Smooth muscle cell (in vitro differentiated cells): ENCODE measurements at regions not wholly inside any gene's neighbourhood (a gene's known extent, or its start where the extent isn't known, plus 50 kb on each side); places are given as distances from the start of the nearest gene placed in this dataset.

Experiments used
- DNase-seq: peaks from one replicate; lab custom pipeline; 2025; ENCODE audit not compliant: unreplicated experiment; lab: John Stamatoyannopoulos, UW
- H2AFZ ChIP-seq: fragments of 200-600 bp; sonication (generic); 2 replicates; pipeline ENCODE4 v1.6.0; 2016; ENCODE audit warnings: antibody characterized with exemption, low read depth, mild to moderate bottlenecking
- H3F3A ChIP-seq: fragments of 200-600 bp; sonication (generic); 2 replicates; pipeline ENCODE4 v1.6.0; 2017; ENCODE audit warnings: antibody characterized with exemption, low read depth
- H3K27ac ChIP-seq: fragments of 200-600 bp; sonication (generic); 2 replicates; pipeline ENCODE4 v1.5.1; 2016; ENCODE audit warnings: low read depth, mild to moderate bottlenecking
- H3K27me3 ChIP-seq: fragments of 200-600 bp; sonication (generic); 2 replicates; pipeline ENCODE4 v1.6.1; 2016; ENCODE audit warnings: low read depth, mild to moderate bottlenecking
- H3K36me3 ChIP-seq: fragments of 200-600 bp; sonication (generic); 2 replicates; pipeline ENCODE4 v1.5.1; 2016; ENCODE audit warnings: low read depth
- H3K4me1 ChIP-seq: fragments of 200-600 bp; sonication (generic); 2 replicates; pipeline ENCODE4 v1.5.1; 2016; ENCODE audit warnings: low read depth
- H3K4me2 ChIP-seq: fragments of 200-600 bp; sonication (generic); 2 replicates; pipeline ENCODE4 v1.6.0; 2016; ENCODE audit warnings: mild to moderate bottlenecking
- H3K4me3 ChIP-seq: fragments of 200-600 bp; sonication (generic); 2 replicates; pipeline ENCODE4 v1.5.1; 2016; ENCODE audit warnings: mild to moderate bottlenecking
- H3K79me2 ChIP-seq: fragments of 200-600 bp; sonication (generic); 2 replicates; pipeline ENCODE4 v1.6.0; 2016; ENCODE audit warnings: low read depth, mild to moderate bottlenecking
- H3K9ac ChIP-seq: fragments of 200-600 bp; sonication (generic); 2 replicates; pipeline ENCODE4 v1.6.0; 2016; ENCODE audit warnings: low read depth
- H3K9me3 ChIP-seq: fragments of 200-600 bp; sonication (generic); replicated peaks from 2 replicates; pipeline ENCODE4 v1.5.1; 2016; ENCODE audit warnings: low read depth
- H4K20me1 ChIP-seq: fragments of 200-600 bp; sonication (generic); 2 replicates; pipeline ENCODE4 v1.6.0; 2016; ENCODE audit warnings: low read depth
- WGBS: methylation state at CpG from one replicate; pipeline ENCODE4 v1.1.7; 2016; ENCODE audit warnings: low lambda C conversion rate; 5-methylcytosine and 5-hydroxymethylcytosine counted together
- TF ChIP-seq, protein P1 (sequence below): fragments of 200-600 bp; sonication (generic); IDR thresholded peaks from 2 replicates; pipeline ENCODE4 v1.5.1; 2017; ENCODE audit warnings: borderline replicate concordance, mild to moderate bottlenecking, antibody characterized with exemption; ENCODE audit not compliant: insufficient read depth, poor library complexity, severe bottlenecking

DNA sequence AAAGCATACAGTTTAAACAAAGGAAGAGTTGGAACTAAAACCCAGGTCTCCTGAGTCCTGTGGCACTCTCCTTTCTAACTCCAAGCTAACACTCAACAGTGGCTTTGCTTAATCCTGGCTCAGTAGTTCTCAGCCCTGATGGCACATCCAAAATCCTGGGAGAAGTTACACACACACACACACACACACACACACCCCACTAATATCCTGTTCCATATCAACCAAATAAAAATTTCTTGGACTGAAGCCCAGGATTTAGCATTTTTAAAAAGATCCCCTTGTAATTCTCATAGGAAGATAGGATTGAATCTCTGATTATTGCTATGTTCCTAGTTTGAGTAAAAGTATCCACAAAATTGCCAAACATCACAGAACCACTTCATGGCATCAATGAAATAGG, 136.1 kb upstream of the RIOK3 start:
- no peaks in the 10 kb centered on the region for H3K79me2 ChIP-seq
- no peak overlapping the region for H3K4me2 ChIP-seq
- H3K27ac ChIP-seq = no peak overlapping the region
- H3F3A ChIP-seq = no peaks in the 10 kb centered on the region
- H3K36me3 ChIP-seq = no peaks in the 10 kb centered on the region
- no peak for DNase-seq
- H3K9me3 ChIP-seq = no peaks in the 10 kb centered on the region
- no peak overlapping the region for H3K4me3 ChIP-seq
- TF ChIP-seq, protein P1, sequence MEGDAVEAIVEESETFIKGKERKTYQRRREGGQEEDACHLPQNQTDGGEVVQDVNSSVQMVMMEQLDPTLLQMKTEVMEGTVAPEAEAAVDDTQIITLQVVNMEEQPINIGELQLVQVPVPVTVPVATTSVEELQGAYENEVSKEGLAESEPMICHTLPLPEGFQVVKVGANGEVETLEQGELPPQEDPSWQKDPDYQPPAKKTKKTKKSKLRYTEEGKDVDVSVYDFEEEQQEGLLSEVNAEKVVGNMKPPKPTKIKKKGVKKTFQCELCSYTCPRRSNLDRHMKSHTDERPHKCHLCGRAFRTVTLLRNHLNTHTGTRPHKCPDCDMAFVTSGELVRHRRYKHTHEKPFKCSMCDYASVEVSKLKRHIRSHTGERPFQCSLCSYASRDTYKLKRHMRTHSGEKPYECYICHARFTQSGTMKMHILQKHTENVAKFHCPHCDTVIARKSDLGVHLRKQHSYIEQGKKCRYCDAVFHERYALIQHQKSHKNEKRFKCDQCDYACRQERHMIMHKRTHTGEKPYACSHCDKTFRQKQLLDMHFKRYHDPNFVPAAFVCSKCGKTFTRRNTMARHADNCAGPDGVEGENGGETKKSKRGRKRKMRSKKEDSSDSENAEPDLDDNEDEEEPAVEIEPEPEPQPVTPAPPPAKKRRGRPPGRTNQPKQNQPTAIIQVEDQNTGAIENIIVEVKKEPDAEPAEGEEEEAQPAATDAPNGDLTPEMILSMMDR = no peak
- no peaks in the 10 kb centered on the region for H4K20me1 ChIP-seq
- no peaks in the 10 kb centered on the region for H3K27me3 ChIP-seq
- no peak overlapping the region for H2AFZ ChIP-seq
- H3K9ac ChIP-seq = no peak overlapping the region
- H3K4me1 ChIP-seq = peaks cover under 1% of the 10 kb centered on the region

DNA sequence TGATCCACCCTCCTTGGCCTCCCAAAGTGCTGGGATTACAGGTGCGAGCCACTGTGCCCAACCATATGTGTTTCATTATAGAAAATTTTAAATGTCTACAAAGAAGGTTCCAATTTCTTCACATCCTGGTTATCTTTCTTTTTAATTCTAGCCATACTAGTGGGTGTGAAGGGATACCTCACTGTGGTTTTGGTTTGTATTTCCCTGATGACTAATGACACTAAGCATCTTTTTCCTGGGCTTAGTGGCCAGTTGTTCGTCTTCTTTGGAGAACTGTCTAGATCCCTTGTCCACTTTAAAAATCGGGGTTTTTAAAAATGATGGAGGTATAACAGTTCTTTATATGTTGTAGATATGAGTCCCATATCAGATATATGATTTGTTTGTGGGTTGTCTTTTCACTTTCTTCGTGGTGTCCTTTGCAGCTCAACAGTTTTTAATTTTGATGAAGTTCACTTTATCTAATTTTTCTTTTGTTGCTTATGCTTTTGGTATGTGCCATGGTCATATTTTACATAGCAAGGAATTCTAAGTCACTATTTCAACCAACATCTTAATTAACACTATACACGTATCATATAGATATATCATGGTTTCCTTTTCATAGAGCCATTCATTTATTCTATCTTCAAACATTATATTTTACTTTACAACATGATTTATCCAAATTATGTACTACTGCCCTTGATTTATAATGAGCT, 135.0 kb upstream of the RIOK3 start:
- H3K36me3 ChIP-seq = no peaks in the 10 kb centered on the region
- no peaks in the 10 kb centered on the region for H3K79me2 ChIP-seq
- H3K4me3 ChIP-seq = no peak overlapping the region
- WGBS = 40% methylated on average over 5 of the region's 5 CpGs
- TF ChIP-seq, protein P1 = no peak
- no peak overlapping the region for H2AFZ ChIP-seq
- no peak overlapping the region for H3K9ac ChIP-seq
- H3K27me3 ChIP-seq = no peaks in the 10 kb centered on the region
- no peaks in the 10 kb centered on the region for H3F3A ChIP-seq
- no peaks in the 10 kb centered on the region for H3K9me3 ChIP-seq
- H3K4me1 ChIP-seq = peaks cover 2% of the 10 kb centered on the region
- H3K4me2 ChIP-seq = peak overlapping the region; percentile 54
- no peaks in the 10 kb centered on the region for H4K20me1 ChIP-seq
- H3K27ac ChIP-seq = peak overlapping the region; percentile 6
- DNase-seq = no peak

DNA sequence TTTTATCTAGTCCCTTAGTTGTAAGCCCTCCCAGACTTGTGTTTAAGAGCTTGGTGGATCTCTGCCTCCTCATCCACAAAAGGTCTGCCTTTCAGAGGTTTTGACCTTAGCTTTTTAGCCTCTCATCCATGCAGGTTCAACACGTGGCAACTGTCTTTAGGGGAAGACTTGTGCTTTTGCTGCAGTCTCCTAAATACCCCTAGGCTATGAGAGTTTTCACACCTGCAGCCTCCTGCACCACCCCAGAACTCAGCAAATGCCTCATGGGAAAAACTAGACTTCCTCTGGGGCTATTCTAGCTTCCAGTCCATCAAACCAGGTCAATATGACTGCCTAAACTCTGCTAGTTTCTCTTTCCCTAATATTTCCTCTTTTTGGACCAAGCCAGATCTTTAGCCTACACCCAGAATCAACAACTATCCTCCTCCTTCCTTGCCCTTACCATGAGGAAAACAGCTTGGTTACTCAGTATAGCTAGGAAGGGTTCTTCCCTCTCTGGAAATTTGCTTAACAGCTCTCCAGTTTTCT, 132.3 kb upstream of the RIOK3 start:
- Histone ChIP-seq H3K27ac (no peak overlapping the region), H4K20me1 (no peaks in the 10 kb centered on the region), H3K27me3 (no peaks in the 10 kb centered on the region), H3F3A (no peaks in the 10 kb centered on the region), H3K79me2 (no peaks in the 10 kb centered on the region), H3K4me1 (peaks cover 2% of the 10 kb centered on the region), H2AFZ (no peak overlapping the region), H3K9ac (no peak overlapping the region), H3K4me2 (no peak overlapping the region), H3K36me3 (no peaks in the 10 kb centered on the region), H3K9me3 (no peaks in the 10 kb centered on the region), H3K4me3 (no peak overlapping the region)
- TF ChIP-seq, protein P1 = no peak
- no peak for DNase-seq
- 80% methylated on average over 1 of the region's 1 CpG for WGBS

DNA sequence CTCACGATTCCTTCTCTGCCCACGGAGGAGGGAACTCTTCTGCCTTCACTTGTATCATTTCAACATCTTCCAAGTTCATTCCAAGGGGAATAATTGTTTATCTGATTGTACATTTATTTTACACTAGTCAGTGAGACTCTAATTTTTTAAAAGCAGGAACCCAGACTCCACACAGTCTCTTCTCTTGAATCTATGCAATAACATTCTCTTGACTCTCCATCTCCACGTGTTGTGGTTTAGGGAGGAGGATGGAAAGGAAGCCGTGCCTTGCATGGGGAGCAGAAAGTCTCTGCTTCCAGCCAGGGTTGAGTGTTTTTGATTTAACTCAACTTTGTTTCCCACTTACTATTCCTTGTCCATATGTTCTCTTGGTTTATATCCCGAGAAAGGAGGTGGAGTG, 131.1 kb upstream of the RIOK3 start:
- TF ChIP-seq, protein P1 = no peak
- no peak overlapping the region for H3K4me3 ChIP-seq
- no peak for DNase-seq
- H4K20me1 ChIP-seq = no peaks in the 10 kb centered on the region
- H3K4me1 ChIP-seq = peaks cover 2% of the 10 kb centered on the region
- H3K27me3 ChIP-seq = no peaks in the 10 kb centered on the region
- H3F3A ChIP-seq = no peaks in the 10 kb centered on the region
- no peaks in the 10 kb centered on the region for H3K36me3 ChIP-seq
- no peak overlapping the region for H2AFZ ChIP-seq
- no peaks in the 10 kb centered on the region for H3K79me2 ChIP-seq
- 65% methylated on average over 5 of the region's 5 CpGs for whole genome bisulfite sequencing
- H3K27ac ChIP-seq = no peak overlapping the region
- no peaks in the 10 kb centered on the region for H3K9me3 ChIP-seq
- no peak overlapping the region for H3K9ac ChIP-seq
- peak overlapping the region; percentile 45 for H3K4me2 ChIP-seq
